Naive thymus-derived CD8-positive, alpha-beta T cell (primary cell): ENCODE measurements at regions not wholly inside any gene's neighbourhood (a gene's known extent, or its start where the extent isn't known, plus 50 kb on each side); places are given as distances from the start of the nearest gene placed in this dataset.

ENCODE experiments used
- ATAC-seq, 2 donors: fragments of 150-1000 bp; cut with Tn5 transposase in 1 of 2; sonication (Bioruptor Pico), chemical (Tn5 transposase) in 1 of 2; 1 replicate in 1 of 2; 2 replicates in 1 of 2; pipeline ENCODE4 v1.10.0; 2021; ENCODE audit warnings: mild to moderate bottlenecking in 2 of 2, moderate library complexity in 2 of 2
- POLR2A ChIA-PET: fragments of 350-600 bp; sonication (Branson Sonifier 250); formaldehyde crosslinking; loops from one replicate; lab custom pipeline; 2021; ENCODE audit warnings: antibody characterized with exemption; lab: Charles Lee
- DNase-seq, 10 donors: peaks; one replicate each; pipeline versions ENCODE4 v3.0.0 to v3.0.0-alpha.2; 2020 to 2022
- H3K27ac Mint-ChIP-seq, 10 donors: one replicate each; pipeline ENCODE4 v1.8.0; 2020 to 2022; ENCODE audit warnings: mild to moderate bottlenecking in 10 of 10, mixed read lengths in 10 of 10, moderate library complexity in 4 of 10, inconsistent platforms in 1 of 10
- H3K27me3 Mint-ChIP-seq, 5 donors: one replicate each; pipeline ENCODE4 v1.8.0; 2021 to 2022; ENCODE audit warnings: mixed read lengths in 5 of 5
- H3K36me3 Mint-ChIP-seq, 3 donors: one replicate each; pipeline ENCODE4 v1.8.0; 2020 to 2022; ENCODE audit warnings: mixed read lengths in 3 of 3, mild to moderate bottlenecking in 2 of 3, inconsistent platforms in 1 of 3
- H3K4me1 Mint-ChIP-seq, 4 donors: one replicate each; pipeline ENCODE4 v1.8.0; 2021 to 2022; ENCODE audit warnings: mixed read lengths in 4 of 4
- H3K4me3 Mint-ChIP-seq, 10 donors: one replicate each; pipeline ENCODE4 v1.8.0; 2020 to 2022; ENCODE audit warnings: mild to moderate bottlenecking in 10 of 10, mixed read lengths in 10 of 10, moderate library complexity in 6 of 10, inconsistent platforms in 1 of 10
- H3K9me3 Mint-ChIP-seq, 9 donors: one replicate each; pipeline ENCODE4 v1.8.0; 2020 to 2022; ENCODE audit warnings: mixed read lengths in 9 of 9, mild to moderate bottlenecking in 3 of 9, inconsistent platforms in 1 of 9, moderate library complexity in 1 of 9

- DNase-seq: no peak
- Mint-ChIP-seq H3K9me3 (no peaks in the 10 kb centered on the region), H3K4me1 (no peaks in the 10 kb centered on the region), H3K36me3 (no peaks in the 10 kb centered on the region), H3K27ac (no peak overlapping the region), H3K4me3 (no peak overlapping the region), H3K27me3 (peaks cover 0 to 18% (median 5%) of the 10 kb centered on the region in 5 donors)
- POLR2A ChIA-PET: no interaction called here
- ATAC-seq: no peak
These were observed 422.2 kb downstream of the XIRP2 start for GRCh38 chr2:167310442-167310841.
